Gastrocnemius medialis (tissue), 4 donors: ENCODE measurements at regions not wholly inside any gene's neighbourhood (a gene's known extent, or its start where the extent isn't known, plus 50 kb on each side); places are given as distances from the start of the nearest gene placed in this dataset.
A peak's percentile ranks its signal among the peaks of the same experiment; 100 is the strongest.

Experiments used
- ATAC-seq, 2 donors: fragments of 150-250 bp; one replicate each; pipeline ENCODE4 v1.9.1; 2016
- DNase-seq, 2 donors: peaks; one replicate each; pipeline ENCODE4 v3.0.0-alpha.2; 2019
- H3K27ac ChIP-seq, 4 donors: fragments of 200-600 bp; sonication (generic); 1 replicate in 1 of 4; 2 replicates in 3 of 4; pipeline ENCODE4 v1.5.1; 2016 to 2018; ENCODE audit warnings: mild to moderate bottlenecking in 2 of 4, moderate library complexity in 1 of 4
- H3K27me3 ChIP-seq, 3 donors: fragments of 200-600 bp; sonication (generic) in 2 of 3; 1 replicate in 1 of 3; 2 replicates in 2 of 3; pipeline versions ENCODE4 v1.5.1 to v1.6.0; 2016 to 2019; ENCODE audit warnings: mild to moderate bottlenecking in 1 of 3, moderate library complexity in 1 of 3
- H3K36me3 ChIP-seq, 2 donors: fragments of 200-600 bp; sonication (generic) in 1 of 2; one replicate each; pipeline ENCODE4 v1.5.1; 2017 to 2018
- H3K4me1 ChIP-seq, 2 donors: fragments of 200-600 bp; sonication (generic) in 1 of 2; one replicate each; pipeline ENCODE4 v1.5.1; 2016 to 2017; ENCODE audit warnings: mild to moderate bottlenecking in 2 of 2
- H3K4me3 ChIP-seq, 4 donors: fragments of 200-600 bp; sonication (generic) in 3 of 4; 1 replicate in 1 of 4; 2 replicates in 3 of 4; pipeline ENCODE4 v1.5.1; 2016 to 2019; ENCODE audit warnings: mild to moderate bottlenecking in 2 of 4
- H3K9me3 ChIP-seq, 3 donors: fragments of 200-600 bp; sonication (generic) in 2 of 3; 1 replicate in 1 of 3; 2 replicates in 2 of 3; pipeline ENCODE4 v1.5.1; 2016 to 2019
- CTCF ChIP-seq, 5 experiments: fragments of 450-650 bp in 3 of 5; fragments of 200-600 bp in 2 of 5; sonication (generic) in 2 of 5; IDR thresholded peaks in 4 of 5; conservative IDR thresholded peaks in 1 of 5; 1 replicate in 4 of 5; 2 replicates in 1 of 5; pipeline ENCODE4 v1.5.1; 2016 to 2019; ENCODE audit warnings: antibody characterized with exemption in 5 of 5, mild to moderate bottlenecking in 3 of 5, moderate library complexity in 3 of 5
- POLR2A ChIP-seq, 2 donors: fragments of 450-650 bp; IDR thresholded peaks; one replicate each; pipeline ENCODE4 v1.6.1; 2017; ENCODE audit warnings: antibody characterized with exemption in 2 of 2, mild to moderate bottlenecking in 2 of 2, moderate library complexity in 2 of 2
- in situ Hi-C, 4 donors: fragments of 200-750 bp; cut with MboI; loops; one replicate each; pipeline versions ENCODE4 v1.15.0 to v1.8.0; 2017; ENCODE audit warnings: low sequenced_read_pairs in 4 of 4
- intact Hi-C: fragments of 100-400 bp; cut with DNase I; formaldehyde crosslinking; loops from one replicate; pipeline ENCODE4 v1.15.1; 2023; ENCODE audit warnings: low total_unique reads

GRCh38 chr3:193827871-193828270 is 234.9 kb downstream of the OPA1 start:
- peaks cover 0 to 24% of the 10 kb centered on the region in 2 donors for H3K4me1 ChIP-seq
- no peaks in the 10 kb centered on the region for H3K27me3 ChIP-seq
- ATAC-seq (no peak), DNase-seq (no peak)
- H3K27ac ChIP-seq, result no peak overlapping the region
- no peak overlapping the region for H3K4me3 ChIP-seq
- in situ Hi-C loops (no loop called here), intact Hi-C loops (no loop called here)
- no peaks in the 10 kb centered on the region for H3K9me3 ChIP-seq
- TF ChIP-seq CTCF (IDR thresholded peaks at IDR 0.05 in 4 of 5, conservative IDR thresholded peaks at IDR 0.05 in 1 of 5) (no peak), POLR2A (IDR thresholded peaks at IDR 0.05) (no peak)
- H3K36me3 ChIP-seq, result no peaks in the 10 kb centered on the region

- Histone ChIP-seq H3K27me3 (no peaks in the 10 kb centered on the region), H3K36me3 (no peaks in the 10 kb centered on the region), H3K4me1 (peaks cover 0 to 28% of the 10 kb centered on the region in 2 donors), H3K4me3 (no peak overlapping the region), H3K27ac (no peak overlapping the region), H3K9me3 (no peaks in the 10 kb centered on the region)
- DNase-seq (no peak), ATAC-seq (no peak)
- TF ChIP-seq POLR2A (IDR thresholded peaks at IDR 0.05) (no peak), CTCF (IDR thresholded peaks at IDR 0.05 in 4 of 5, conservative IDR thresholded peaks at IDR 0.05 in 1 of 5) (no peak)
- in situ Hi-C loops, result no loop called here
- intact Hi-C loops, result no loop called here
Observed at GRCh38 chr3:193828477-193828876, 235.5 kb downstream of the OPA1 start.

GRCh38 chr3:193829781-193830180 is 236.8 kb downstream of the OPA1 start:
- intact Hi-C loops, result no loop called here
- Histone ChIP-seq H3K4me1 (peaks cover 4 to 28% of the 10 kb centered on the region in 2 donors), H3K27ac (no peak overlapping the region), H3K27me3 (no peaks in the 10 kb centered on the region), H3K36me3 (no peaks in the 10 kb centered on the region), H3K9me3 (no peaks in the 10 kb centered on the region), H3K4me3 (no peak overlapping the region)
- TF ChIP-seq CTCF (IDR thresholded peaks at IDR 0.05 in 4 of 5, conservative IDR thresholded peaks at IDR 0.05 in 1 of 5) (no peak), POLR2A (IDR thresholded peaks at IDR 0.05) (no peak)
- no peak for DNase-seq
- ATAC-seq, result peak in 1 of 2 donors; percentile 60
- in situ Hi-C loops, result no loop called here

- TF ChIP-seq POLR2A (IDR thresholded peaks at IDR 0.05) (no peak), CTCF (IDR thresholded peaks at IDR 0.05 in 4 of 5, conservative IDR thresholded peaks at IDR 0.05 in 1 of 5) (no peak)
- no peak for ATAC-seq
- in situ Hi-C loops, result no loop called here
- intact Hi-C loops, result no loop called here
- Histone ChIP-seq H3K27ac (peak overlapping the region in 2 of 4 donors; percentile 33 to 34), H3K9me3 (no peaks in the 10 kb centered on the region), H3K27me3 (no peaks in the 10 kb centered on the region), H3K4me3 (no peak overlapping the region), H3K4me1 (peaks cover 4 to 28% of the 10 kb centered on the region in 2 donors), H3K36me3 (no peaks in the 10 kb centered on the region)
- DNase-seq, result no peak
Observed at GRCh38 chr3:193830791-193831191, 237.8 kb downstream of the OPA1 start.
